Activated CD8-positive, alpha-beta memory T cell treated with anti-CD3 and anti-CD28 coated beads, Interleukin-2, amount 10 ng/mL, durations not matched to agents 7 days and 5 days (primary cell): ENCODE measurements at regions not wholly inside any gene's neighbourhood (a gene's known extent, or its start where the extent isn't known, plus 50 kb on each side); places are given as distances from the start of the nearest gene placed in this dataset.

Experiments used
- ATAC-seq: fragments of 150-1000 bp; cut with Tn5 transposase; one replicate; pipeline ENCODE4 v1.10.0; 2021; ENCODE audit warnings: moderate library complexity
- CTCF ChIA-PET: fragments of 350-600 bp; sonication (Branson Sonifier 250); formaldehyde crosslinking; loops from one replicate; lab custom pipeline; 2021; ENCODE audit warnings: antibody characterized with exemption; lab: Charles Lee
- DNase-seq: peaks from one replicate; pipeline ENCODE4 v3.0.0-alpha.2; 2020
- H3K27ac Mint-ChIP-seq: one replicate; pipeline ENCODE4 v1.8.0; 2021; ENCODE audit warnings: mild to moderate bottlenecking, mixed read lengths
- H3K27me3 Mint-ChIP-seq: one replicate; pipeline ENCODE4 v1.8.0; 2021; ENCODE audit warnings: mixed read lengths
- H3K36me3 Mint-ChIP-seq: one replicate; pipeline ENCODE4 v1.8.0; 2021; ENCODE audit warnings: mild to moderate bottlenecking, mixed read lengths
- H3K4me1 Mint-ChIP-seq: one replicate; pipeline ENCODE4 v1.8.0; 2021; ENCODE audit warnings: mixed read lengths
- H3K4me3 Mint-ChIP-seq: one replicate; pipeline ENCODE4 v1.8.0; 2021; ENCODE audit warnings: mild to moderate bottlenecking, moderate library complexity, mixed read lengths
- H3K9me3 Mint-ChIP-seq: one replicate; pipeline ENCODE4 v1.8.0; 2022; ENCODE audit warnings: low read depth, mixed read lengths

DNA sequence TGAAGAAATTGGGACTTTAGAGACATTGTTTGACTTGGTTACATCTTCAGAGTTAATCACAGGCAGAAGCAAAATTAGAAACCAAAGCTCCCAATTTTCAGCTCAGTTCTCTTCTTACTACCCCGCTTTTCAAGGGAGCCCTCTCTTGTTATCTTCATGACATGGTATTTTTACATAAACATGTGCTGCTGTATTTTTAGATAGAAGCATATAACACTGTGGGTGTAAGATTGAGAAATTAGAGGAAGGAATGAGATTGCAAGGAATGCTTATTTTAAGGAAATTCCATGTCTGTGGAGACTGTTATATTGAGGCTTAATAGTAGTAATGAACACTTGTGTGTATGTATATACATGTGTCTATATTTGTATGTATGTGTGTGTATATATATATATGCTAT lies 401.6 kb downstream of the TMEM232 start:
- H3K9me3 Mint-ChIP-seq, result no peaks in the 10 kb centered on the region
- H3K36me3 Mint-ChIP-seq, result no peaks in the 10 kb centered on the region
- H3K4me3 Mint-ChIP-seq, result no peak overlapping the region
- no peaks in the 10 kb centered on the region for H3K27me3 Mint-ChIP-seq
- DNase-seq (no peak), ATAC-seq (no peak)
- H3K27ac Mint-ChIP-seq, result no peak overlapping the region
- CTCF ChIA-PET, result no interaction called here
- H3K4me1 Mint-ChIP-seq, result peaks cover 7% of the 10 kb centered on the region

DNA sequence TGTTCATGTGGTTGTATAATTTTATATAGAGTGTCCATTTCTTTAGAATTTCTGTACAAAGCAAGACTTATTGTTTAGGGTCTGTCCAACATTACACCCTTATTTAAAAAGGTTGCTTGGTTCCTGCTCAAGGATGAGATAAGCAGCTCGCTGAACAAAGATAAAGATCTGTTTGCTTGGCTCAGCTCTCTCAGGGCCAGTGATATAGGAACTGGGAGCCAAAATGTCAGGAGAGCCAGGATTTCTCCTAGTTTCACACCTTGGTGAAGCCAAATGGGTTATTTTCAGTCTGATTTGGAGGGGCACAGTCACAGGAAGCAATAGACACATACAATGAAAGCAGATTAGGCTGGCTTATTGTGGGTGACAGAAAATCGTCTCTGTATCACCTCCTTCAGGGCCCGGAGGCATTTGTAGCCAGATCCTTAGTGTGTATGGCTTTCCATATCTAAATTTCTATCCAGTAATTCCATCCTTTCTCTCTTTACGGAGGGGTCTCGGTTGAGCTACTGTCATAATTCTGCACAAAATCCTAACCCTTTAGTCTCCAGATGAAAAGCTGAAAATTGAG lies 396.4 kb downstream of the TMEM232 start:
- Mint-ChIP-seq H3K27me3 (no peaks in the 10 kb centered on the region), H3K4me3 (no peak overlapping the region), H3K9me3 (no peaks in the 10 kb centered on the region), H3K4me1 (no peaks in the 10 kb centered on the region), H3K27ac (no peak overlapping the region), H3K36me3 (no peaks in the 10 kb centered on the region)
- no peak for DNase-seq
- CTCF ChIA-PET, result no interaction called here
- ATAC-seq, result no peak

DNA sequence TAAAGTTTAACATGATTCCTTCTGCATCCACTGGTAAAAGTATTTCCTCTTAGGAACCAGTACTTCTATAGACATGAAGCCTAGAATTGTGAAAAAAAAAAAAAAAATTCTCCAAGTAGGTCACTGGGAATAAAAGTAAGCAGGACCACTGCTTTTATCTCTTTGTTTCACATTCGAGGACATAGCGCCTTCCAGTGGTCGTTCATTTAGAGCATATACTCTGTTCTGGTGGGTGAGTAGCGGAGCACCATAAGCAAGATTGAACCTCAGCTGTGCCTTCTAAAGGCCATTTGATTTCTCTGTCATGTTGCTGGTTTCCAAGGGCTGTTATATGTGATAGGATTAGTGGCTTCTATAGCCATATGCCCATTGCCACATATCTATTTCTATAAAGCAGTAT lies 393.1 kb downstream of the TMEM232 start:
- no peaks in the 10 kb centered on the region for H3K4me1 Mint-ChIP-seq
- H3K27me3 Mint-ChIP-seq, result no peaks in the 10 kb centered on the region
- H3K27ac Mint-ChIP-seq, result no peak overlapping the region
- DNase-seq (no peak), ATAC-seq (no peak)
- no peak overlapping the region for H3K4me3 Mint-ChIP-seq
- no peaks in the 10 kb centered on the region for H3K9me3 Mint-ChIP-seq
- no peaks in the 10 kb centered on the region for H3K36me3 Mint-ChIP-seq
- CTCF ChIA-PET, result no interaction called here

GRCh38 chr5:110335361-110336066 lies 391.0 kb downstream of the TMEM232 start:
- no peak for DNase-seq
- CTCF ChIA-PET, result no interaction called here
- no peaks in the 10 kb centered on the region for H3K9me3 Mint-ChIP-seq
- H3K27ac Mint-ChIP-seq, result no peak overlapping the region
- H3K4me3 Mint-ChIP-seq, result no peak overlapping the region
- H3K36me3 Mint-ChIP-seq, result no peaks in the 10 kb centered on the region
- ATAC-seq, result no peak
- H3K27me3 Mint-ChIP-seq, result no peaks in the 10 kb centered on the region
- H3K4me1 Mint-ChIP-seq, result no peaks in the 10 kb centered on the region

- Mint-ChIP-seq H3K4me1 (no peaks in the 10 kb centered on the region), H3K27ac (no peak overlapping the region), H3K36me3 (no peaks in the 10 kb centered on the region), H3K9me3 (no peaks in the 10 kb centered on the region), H3K27me3 (no peaks in the 10 kb centered on the region), H3K4me3 (no peak overlapping the region)
- CTCF ChIA-PET, result no interaction called here
- ATAC-seq (no peak), DNase-seq (no peak)
Observed at GRCh38 chr5:110338341-110339083, 388.0 kb downstream of the TMEM232 start.

DNA sequence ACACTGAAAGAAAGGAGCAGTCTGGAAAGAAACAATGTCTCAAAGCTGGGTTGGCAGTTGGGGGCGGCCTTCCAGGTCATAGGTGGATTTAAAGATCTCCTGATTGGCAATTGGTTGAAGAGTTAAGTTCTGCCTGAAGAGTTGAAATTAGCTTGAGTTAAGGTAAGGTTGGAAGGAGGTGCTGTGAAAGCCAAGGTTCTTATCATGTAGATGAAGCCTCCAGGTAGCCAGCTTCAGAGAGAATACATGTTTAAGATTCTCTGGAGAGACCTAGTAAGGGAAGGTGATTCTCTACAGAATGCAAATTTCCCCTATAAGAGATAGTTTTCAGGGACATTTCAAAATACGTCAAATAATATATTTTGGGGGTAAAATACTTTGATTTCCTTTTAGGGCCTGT lies 387.1 kb downstream of the TMEM232 start:
- Mint-ChIP-seq H3K27ac (no peak overlapping the region), H3K4me3 (no peak overlapping the region), H3K27me3 (no peaks in the 10 kb centered on the region), H3K9me3 (no peaks in the 10 kb centered on the region), H3K36me3 (no peaks in the 10 kb centered on the region), H3K4me1 (no peaks in the 10 kb centered on the region)
- CTCF ChIA-PET, result no interaction called here
- no peak for ATAC-seq
- no peak for DNase-seq

- no peak for DNase-seq
- Mint-ChIP-seq H3K4me3 (no peak overlapping the region), H3K9me3 (no peaks in the 10 kb centered on the region), H3K27ac (no peak overlapping the region), H3K36me3 (no peaks in the 10 kb centered on the region), H3K27me3 (no peaks in the 10 kb centered on the region), H3K4me1 (no peaks in the 10 kb centered on the region)
- ATAC-seq, result no peak
- CTCF ChIA-PET, result no interaction called here
Observed at GRCh38 chr5:110341836-110342235, 384.6 kb downstream of the TMEM232 start.

DNA sequence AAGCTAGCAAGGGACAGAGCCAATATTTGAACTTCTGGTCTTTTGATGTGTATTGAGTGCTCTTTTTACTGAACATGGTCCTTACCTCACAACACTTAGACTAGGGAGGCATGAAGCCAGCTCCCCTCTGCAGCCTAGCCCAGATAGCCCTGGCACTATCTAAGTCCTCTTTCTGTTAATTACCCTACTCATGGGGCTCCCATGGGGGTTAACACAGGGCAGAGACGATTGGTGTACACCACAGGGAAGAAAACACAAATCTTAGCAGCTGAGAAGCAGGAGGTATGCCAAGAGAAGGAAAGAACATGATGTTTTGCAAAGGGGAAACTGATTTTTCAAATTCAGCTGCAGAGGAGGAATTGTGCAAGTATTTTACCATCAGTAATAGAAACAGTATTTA lies 383.8 kb downstream of the TMEM232 start:
- Mint-ChIP-seq H3K4me3 (no peak overlapping the region), H3K27ac (no peak overlapping the region), H3K36me3 (no peaks in the 10 kb centered on the region), H3K4me1 (no peaks in the 10 kb centered on the region), H3K27me3 (no peaks in the 10 kb centered on the region), H3K9me3 (no peaks in the 10 kb centered on the region)
- ATAC-seq (no peak), DNase-seq (no peak)
- CTCF ChIA-PET, result no interaction called here

DNA sequence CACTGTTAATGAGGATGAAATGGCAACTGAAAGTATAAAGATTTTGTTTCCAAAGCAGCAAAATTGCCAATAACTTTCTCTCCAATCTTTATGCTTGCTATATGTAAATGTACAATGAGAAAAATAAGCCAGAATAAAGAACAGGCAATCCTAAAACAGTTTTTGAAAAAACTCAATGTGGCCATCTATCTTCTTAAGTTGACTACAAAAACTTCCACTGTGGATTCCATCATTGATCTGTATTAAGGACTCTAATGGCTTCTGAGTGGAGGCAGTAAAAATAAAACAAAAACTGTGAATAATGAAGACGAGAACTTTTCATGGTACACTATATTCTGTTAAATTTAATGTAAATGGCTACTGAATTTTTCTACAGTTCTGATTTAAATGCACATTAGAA lies 382.9 kb downstream of the TMEM232 start:
- no peaks in the 10 kb centered on the region for H3K4me1 Mint-ChIP-seq
- H3K36me3 Mint-ChIP-seq, result no peaks in the 10 kb centered on the region
- H3K9me3 Mint-ChIP-seq, result no peaks in the 10 kb centered on the region
- CTCF ChIA-PET, result no interaction called here
- no peaks in the 10 kb centered on the region for H3K27me3 Mint-ChIP-seq
- H3K4me3 Mint-ChIP-seq, result no peak overlapping the region
- H3K27ac Mint-ChIP-seq, result no peak overlapping the region
- ATAC-seq (no peak), DNase-seq (no peak)

- Mint-ChIP-seq H3K27ac (no peak overlapping the region), H3K9me3 (no peaks in the 10 kb centered on the region), H3K27me3 (no peaks in the 10 kb centered on the region), H3K4me3 (no peak overlapping the region), H3K4me1 (no peaks in the 10 kb centered on the region), H3K36me3 (no peaks in the 10 kb centered on the region)
- no peak for ATAC-seq
- CTCF ChIA-PET, result no interaction called here
- DNase-seq, result no peak
Observed at GRCh38 chr5:110345623-110346022, 380.8 kb downstream of the TMEM232 start.

DNA sequence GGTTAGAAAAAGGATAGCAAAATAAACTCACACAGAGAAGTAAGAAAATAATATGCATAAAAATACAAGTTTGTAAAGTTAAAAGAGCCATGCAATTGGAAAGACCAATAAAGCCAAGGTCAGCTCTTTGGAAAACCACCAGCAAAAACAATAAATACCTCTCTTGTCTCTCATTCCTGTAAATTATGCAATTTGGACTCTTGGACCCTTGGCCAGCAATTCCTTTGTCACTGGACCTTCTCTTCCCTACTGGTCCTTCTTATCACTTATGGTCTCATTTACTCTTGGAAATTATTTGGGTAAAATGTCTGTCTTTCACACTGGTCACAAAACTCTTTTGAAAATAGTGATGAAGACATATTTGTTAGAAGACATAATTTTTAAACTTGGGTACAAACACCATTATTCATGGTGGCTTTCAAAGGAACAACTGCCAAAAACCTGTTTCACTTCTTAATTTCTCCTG lies 379.5 kb downstream of the TMEM232 start:
- Mint-ChIP-seq H3K4me1 (no peaks in the 10 kb centered on the region), H3K4me3 (no peak overlapping the region), H3K27me3 (no peaks in the 10 kb centered on the region), H3K27ac (no peak overlapping the region), H3K36me3 (no peaks in the 10 kb centered on the region), H3K9me3 (no peaks in the 10 kb centered on the region)
- ATAC-seq (no peak), DNase-seq (no peak)
- CTCF ChIA-PET, result no interaction called here

DNA sequence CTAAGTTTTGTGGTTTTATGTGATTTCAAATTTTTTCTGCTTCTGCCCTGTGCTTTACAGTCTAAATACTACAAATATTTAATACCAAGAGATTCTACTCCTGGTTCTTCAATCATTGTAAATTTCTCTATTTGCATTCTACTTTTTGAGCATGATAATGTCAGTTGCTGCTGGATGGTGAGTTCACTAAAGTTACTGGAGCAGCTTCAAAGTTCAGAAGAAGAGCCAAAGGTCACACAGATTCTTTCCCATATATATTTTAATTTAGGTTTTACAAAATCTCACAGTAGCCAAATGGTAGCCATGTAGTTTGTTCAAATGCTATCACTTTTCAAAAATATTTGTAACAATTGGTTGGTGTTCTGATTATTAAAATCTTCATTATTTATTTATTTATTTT lies 378.7 kb downstream of the TMEM232 start:
- H3K27ac Mint-ChIP-seq, result no peak overlapping the region
- H3K4me1 Mint-ChIP-seq, result no peaks in the 10 kb centered on the region
- no peaks in the 10 kb centered on the region for H3K9me3 Mint-ChIP-seq
- no peak for DNase-seq
- H3K36me3 Mint-ChIP-seq, result no peaks in the 10 kb centered on the region
- H3K4me3 Mint-ChIP-seq, result no peak overlapping the region
- no peak for ATAC-seq
- CTCF ChIA-PET, result no interaction called here
- H3K27me3 Mint-ChIP-seq, result no peaks in the 10 kb centered on the region

- CTCF ChIA-PET, result no interaction called here
- Mint-ChIP-seq H3K4me3 (no peak overlapping the region), H3K9me3 (no peaks in the 10 kb centered on the region), H3K27ac (no peak overlapping the region), H3K36me3 (no peaks in the 10 kb centered on the region), H3K27me3 (no peaks in the 10 kb centered on the region), H3K4me1 (no peaks in the 10 kb centered on the region)
- DNase-seq (no peak), ATAC-seq (no peak)
Observed at GRCh38 chr5:110351430-110351829, 375.0 kb downstream of the TMEM232 start.

DNA sequence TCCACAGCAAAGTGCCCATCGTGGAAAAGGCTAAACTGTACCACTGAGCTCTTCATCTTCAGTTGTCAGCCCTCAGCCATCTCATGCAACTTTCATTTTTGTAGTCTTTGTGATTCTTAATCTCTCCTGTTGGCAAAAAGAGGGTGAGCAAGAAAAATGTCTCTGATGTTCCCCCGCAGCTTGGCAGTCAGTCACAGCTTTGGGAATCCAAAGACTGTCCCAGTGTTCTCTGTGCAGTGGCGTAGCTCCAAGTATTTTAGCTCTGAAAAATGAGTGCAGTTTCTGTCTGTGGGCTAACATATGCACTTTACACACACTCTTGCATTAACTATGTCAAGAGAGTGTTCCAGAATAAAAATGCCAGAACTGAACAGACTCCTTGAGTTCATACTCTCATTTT lies 372.2 kb downstream of the TMEM232 start:
- Mint-ChIP-seq H3K27me3 (no peaks in the 10 kb centered on the region), H3K4me3 (no peak overlapping the region), H3K9me3 (no peaks in the 10 kb centered on the region), H3K27ac (no peak overlapping the region), H3K4me1 (no peaks in the 10 kb centered on the region), H3K36me3 (no peaks in the 10 kb centered on the region)
- ATAC-seq (no peak), DNase-seq (no peak)
- CTCF ChIA-PET, result no interaction called here
